HPDE6-E6E7 (cell line): ENCODE measurements at regions not wholly inside any gene's neighbourhood (a gene's known extent, or its start where the extent isn't known, plus 50 kb on each side); places are given as distances from the start of the nearest gene placed in this dataset.
"Not testable (repeated sequence)": the region's sequence is repeated elsewhere in the genome, so short reads cannot be mapped to it uniquely, and the experiment has no call there.

Source experiments
- DNase-seq: peaks from one replicate; pipeline ENCODE4 v3.0.0; 2011; ENCODE audit warnings: missing footprints; ENCODE audit errors: extremely low spot score

DNA sequence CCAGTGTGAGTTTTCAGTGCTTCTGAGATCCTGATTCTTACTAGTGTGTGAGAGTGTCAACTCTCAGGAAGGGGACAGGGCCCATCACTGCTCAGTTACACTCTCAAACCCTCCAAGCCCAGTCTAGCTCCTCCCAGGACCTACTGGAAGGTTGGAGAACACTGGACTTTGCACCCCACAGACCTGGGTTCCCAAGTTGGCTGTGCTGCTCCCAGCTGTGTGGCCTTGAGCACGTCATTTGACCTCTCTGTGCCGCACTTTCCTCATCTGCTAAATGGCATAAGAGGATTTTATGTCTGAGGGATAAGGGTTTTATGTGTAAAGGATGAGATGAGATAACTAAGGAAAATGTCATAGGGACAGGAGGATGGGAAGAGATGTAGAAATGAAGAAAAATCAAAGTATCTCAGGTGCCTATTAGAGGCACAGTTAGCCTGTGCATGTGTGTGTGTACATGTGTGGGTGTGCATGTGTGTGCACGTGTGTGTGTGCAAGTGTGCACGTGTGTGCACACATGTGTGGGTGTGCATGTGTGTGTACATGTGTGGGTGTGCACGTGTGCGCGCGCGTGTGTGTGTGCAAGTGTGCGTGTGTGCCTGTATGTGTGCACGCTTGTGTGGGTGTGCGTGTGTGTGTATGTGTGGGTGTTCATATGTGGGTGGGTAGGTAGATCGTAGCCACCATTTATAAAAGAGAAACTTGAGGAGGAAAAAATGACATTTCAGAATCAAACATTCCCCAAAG, 108.0 kb upstream of the GRK3 start:
- DNase-seq: not testable (repeated sequence)

DNA sequence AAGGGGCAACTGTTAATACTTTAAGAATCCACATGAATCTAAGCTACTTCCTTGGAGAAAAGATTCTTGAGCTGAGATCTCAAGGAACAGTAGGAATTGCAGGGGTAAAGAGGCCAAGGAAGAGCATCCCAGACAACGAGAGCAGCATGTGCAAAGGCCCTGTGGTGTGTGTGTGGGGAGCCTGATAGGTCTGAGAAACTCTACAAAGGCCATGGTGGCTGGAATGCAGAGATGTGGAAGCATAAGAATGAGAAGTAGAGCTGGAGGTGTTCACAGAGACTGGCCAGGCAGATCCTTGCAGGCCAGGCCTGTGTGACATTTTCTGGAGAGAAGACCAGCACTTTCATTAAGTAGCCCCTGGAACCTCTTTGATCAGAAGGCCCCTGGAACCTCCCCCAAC, 105.8 kb upstream of the GRK3 start:
- DNase-seq: not testable (repeated sequence)

DNA sequence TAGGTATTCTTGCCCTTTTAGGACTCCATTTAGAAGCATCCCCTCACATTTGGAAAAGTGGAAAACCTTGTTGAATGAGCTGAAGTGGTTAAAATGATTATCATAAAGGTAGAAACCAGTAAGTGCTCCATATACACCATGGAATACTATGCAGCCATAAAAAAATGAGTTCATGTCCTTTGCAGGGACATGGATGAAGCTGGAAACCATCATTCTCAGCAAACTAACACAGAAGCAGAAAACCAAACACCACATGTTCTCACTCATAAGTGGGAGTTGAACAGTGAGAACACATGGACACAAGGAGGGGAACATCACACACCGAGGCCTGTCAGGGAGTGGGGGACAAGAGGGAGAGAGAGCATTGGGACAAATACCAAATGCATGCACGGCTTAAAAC, 103.8 kb upstream of the GRK3 start:
- not testable (repeated sequence) for DNase-seq

DNA sequence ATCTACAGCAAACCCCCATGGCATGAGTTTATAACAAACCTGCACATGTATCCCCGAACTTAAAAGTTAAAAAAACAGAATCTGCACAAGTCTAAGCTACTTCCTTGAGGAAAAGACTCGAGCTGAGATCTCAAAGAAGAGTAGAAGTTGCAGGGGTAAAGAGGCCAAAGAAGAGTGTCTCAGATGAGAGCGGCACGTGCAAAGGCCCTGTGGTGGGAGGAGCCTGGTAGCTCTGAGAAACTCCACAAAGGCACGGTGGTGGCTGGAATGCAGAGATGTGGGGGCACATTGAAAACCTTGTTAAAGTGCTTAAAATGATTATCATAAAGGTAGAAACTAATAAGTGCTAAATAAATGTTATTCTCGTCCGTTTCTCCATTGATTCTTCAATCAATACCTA, 103.2 kb upstream of the GRK3 start:
- DNase-seq: no peak

DNA sequence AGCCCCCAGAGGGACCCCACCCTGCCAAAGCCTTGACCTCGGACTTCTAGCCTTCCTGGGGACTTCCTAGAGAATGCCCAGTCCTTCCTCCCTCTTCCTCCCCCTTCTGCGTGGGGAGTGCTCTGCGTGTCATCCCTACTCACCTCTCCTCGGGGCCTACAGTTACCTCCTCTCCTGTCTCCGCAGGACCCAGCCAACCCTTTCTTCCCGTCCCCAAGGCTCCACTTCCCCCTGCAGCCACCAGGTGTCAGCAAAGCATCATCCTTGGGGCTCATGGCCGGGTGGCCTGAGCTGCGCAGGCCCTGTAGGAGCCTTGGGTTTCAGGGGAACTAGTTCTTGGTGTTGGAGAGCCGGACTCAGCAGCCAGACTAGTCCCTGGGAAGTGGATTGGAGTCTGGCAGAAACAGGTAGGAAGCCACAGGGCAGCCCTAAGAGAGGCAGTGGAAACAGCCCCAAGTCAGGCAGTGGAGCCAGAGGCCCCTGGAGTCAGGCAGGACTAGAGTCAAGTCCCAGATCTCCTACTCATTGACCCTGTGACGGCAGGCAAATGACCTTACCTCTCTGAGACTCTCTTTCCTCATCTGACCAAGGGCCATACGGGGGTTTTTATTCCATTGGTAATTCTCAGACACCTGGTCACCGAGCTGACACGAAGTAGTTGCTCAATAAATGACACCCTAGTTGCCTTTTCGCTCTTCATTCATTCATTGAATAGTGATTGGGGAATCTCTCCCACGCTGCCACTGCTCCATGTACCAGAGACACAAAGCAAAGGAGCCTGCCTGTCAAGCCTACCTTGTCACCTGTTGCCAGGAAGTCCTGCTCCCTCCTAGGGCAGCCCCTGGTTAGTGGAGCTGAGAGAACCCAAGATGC, 101.8 kb upstream of the GRK3 start:
- peak; percentile 81 for DNase-seq

DNA sequence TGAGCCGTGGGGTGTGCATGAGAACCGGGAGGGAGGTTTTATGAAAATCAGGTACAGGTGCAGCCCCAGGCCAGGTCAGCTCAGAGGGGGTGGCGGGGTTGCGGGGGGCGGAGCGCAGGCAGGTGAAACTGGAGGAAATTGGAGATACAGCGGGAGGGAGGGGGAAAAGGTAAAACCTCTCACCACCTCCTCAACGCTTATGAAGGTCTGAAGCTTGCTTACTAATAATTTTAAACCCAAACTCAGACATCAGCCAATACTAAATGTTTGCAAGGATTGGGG, 101.2 kb upstream of the GRK3 start:
- DNase-seq: not testable (repeated sequence)

GRCh38 chr22:25464326-25464725, 100.1 kb upstream of the GRK3 start:
- DNase-seq: not testable (repeated sequence)

DNA sequence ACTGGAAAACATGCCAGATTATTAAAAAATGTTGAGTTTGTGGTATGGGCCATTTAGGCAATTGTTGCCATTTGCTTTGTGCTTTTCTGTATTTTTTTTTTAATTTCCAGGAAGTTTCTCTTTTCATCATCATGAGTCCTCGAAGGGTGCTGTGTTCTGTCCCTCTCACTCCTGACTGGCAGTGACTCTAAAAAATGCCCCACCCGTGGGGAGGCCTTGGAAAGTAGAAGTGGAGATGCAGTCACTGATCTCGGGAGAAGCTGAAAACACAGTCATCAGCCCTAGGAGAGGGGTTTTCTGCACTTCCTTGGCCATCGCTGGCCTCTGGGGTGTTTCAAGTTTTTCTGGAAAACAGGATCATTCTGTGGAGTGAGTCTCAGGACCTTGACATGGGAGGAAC, 98.5 kb upstream of the GRK3 start:
- no peak for DNase-seq

DNA sequence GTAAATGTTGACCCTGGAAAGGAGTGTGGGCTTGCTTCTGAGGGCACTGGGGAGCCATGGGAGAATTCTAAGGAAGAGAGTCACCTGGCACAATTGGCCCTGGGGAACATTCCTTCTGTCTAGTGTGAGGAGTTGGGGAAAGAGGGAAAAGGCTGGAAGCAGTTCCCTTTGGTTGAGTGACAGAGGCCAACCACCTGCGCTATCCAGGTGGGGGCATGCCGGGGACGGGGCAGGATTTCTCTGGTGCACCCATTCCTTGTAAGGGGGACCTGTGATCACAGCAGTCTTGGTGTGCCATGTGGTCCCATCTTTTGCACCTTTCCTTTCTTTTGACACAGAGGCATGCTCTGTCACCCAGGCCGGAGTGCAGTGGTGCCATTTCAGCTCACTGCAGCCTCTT, 92.1 kb upstream of the GRK3 start:
- DNase-seq: no peak

DNA sequence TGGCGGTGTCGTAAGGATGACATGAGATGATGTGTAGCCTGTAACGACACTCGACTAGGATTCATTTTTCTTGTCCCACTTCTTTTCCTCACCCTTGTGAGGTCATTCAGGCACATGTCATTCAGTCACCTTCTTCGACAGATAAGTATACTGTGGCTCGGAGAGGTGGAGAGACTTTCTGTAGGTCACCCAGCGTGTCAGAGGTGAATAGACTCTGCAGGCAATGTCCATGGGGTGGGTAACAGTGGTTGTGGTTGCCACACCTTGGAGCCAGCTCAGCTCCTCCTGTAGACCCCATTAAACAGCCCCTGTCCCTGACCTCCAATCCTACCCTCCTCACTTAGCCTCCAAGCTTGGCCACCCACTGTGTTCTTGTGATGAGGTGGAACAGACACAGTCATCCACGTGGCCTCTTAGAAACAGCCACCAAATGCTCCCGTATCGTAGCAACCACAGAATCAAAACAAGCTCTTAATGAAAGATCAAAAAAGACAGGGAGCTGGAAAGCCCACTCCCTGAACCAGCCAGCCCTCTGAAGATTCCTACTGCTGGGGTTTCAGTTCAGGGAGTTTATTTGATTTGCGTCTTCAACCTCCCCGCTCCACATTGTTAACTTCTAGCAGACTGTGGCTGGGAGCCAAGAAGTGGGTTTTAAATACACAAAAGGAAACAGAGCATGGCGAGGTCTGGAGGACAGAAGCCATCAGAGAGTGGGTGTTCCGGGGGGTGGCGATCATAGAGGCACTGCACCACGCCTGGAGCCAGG, 89.0 kb upstream of the GRK3 start:
- no peak for DNase-seq

GRCh38 chr22:25477358-25477757, 87.1 kb upstream of the GRK3 start:
- DNase-seq: no peak

GRCh38 chr22:25478111-25478510, 86.4 kb upstream of the GRK3 start:
- no peak for DNase-seq

DNA sequence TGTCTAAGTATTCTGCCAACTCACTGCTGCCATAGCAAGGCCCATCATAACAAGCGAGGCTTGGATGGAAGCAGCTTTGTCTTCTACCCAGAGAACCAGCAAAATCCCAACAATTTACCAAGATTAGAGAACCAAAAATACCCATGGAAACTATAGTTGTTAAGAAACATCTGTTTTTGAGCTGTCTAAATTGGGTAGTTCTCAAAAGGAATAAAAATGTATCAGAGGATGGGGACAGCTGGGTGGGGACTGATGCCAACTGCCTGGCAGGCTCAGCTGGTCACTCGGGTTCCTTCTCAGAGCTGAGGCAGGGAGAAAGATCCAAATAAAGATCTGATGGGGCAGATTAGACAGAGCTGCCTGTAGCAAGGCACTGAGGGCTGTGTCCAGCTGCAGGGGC, 85.9 kb upstream of the GRK3 start:
- no peak for DNase-seq

GRCh38 chr22:25480868-25481267, 83.6 kb upstream of the GRK3 start:
- DNase-seq: not testable (repeated sequence)

- DNase-seq: no peak
These were observed 82.2 kb upstream of the GRK3 start for GRCh38 chr22:25482091-25482760.

DNA sequence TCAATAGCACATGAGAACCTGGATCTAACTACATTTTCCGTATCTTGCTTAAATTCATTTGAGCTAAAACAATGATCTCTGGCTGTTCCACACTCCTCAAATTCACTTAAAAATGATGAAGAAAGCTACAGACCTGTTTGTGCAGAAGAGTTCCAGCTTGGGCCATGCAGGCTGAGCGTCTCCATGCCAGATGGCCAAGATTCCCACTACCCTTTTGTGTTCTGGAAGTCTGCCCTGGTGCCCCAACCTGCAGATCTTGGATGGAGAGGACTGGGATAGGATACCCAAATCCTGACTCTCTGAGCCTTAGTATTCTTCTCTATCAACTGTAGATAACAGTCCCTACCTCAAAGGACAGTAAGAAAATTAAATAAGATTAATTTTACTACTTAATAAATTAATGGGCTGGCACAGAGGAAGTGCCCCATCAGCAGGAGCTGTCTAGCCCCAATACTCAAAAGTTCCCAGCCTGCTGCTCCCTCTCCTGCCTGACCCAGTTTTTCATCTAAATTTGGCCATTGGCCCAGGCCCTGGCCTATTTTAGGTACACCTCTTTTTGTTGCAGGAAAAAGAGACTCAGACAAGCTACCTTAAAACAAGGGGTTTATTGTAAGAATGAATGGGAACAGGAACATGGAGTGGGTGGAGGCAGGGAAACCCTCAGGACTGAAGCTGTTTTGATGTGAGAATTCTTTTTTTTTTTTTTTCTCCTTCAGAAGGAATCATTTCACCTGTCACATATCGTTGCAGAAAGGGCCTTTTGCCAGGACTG, 81.4 kb upstream of the GRK3 start:
- DNase-seq: no peak

DNA sequence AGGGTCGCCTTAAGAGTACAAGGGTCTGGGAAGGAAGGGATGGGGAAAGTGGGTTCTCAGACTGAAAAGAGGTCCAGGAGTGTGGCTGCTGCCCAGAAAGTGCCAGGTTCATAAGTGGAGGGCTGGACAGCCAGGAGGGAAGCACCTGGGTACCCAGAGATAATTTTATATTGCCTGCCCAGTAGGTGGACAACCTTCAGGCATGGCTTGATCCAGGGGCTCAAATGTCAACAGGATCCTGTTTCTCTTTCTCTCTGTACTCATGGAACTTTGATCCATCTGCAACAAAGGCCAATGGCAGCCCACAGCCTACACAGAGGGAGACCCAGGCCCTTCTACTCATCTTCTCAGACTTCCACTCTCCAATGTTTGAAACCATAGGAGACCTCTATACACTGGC, 80.5 kb upstream of the GRK3 start:
- no peak for DNase-seq

DNA sequence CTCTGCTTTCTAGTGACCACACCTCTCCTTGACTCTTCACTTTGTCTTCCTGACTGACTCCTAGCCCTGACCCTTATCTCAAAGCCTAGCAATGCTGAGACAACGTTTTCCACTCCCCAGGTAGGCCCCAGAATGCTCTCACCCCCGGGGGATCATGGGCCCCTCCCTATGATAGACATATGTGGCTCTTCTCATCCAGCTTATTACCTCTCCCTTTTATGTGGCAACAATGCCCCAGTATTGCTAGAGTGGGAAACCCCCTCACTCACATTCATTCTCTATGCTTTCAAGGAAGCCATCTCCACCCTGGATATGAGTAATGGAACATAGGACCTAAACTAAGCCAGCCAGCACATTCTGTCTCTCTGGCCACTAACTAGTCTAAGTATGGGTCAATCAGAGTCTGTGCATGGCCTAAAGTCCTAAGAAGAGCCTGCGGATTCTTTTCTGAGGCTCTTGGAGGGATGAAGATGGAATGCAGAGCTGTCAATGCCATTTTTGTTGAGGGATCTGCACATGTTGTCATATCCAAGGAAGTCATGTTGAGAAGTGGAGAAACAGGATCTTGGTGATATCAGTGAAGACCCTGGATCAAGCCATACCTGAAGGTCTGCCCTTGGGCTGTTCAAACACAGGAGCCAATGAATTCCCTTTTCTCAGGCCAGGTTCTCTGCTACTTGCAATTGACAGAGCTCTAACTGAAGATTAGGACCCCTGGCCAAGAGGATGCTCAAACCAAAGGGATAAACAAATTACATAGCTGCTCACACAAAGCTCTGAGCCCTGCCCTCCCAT, 79.8 kb upstream of the GRK3 start:
- no peak for DNase-seq

DNA sequence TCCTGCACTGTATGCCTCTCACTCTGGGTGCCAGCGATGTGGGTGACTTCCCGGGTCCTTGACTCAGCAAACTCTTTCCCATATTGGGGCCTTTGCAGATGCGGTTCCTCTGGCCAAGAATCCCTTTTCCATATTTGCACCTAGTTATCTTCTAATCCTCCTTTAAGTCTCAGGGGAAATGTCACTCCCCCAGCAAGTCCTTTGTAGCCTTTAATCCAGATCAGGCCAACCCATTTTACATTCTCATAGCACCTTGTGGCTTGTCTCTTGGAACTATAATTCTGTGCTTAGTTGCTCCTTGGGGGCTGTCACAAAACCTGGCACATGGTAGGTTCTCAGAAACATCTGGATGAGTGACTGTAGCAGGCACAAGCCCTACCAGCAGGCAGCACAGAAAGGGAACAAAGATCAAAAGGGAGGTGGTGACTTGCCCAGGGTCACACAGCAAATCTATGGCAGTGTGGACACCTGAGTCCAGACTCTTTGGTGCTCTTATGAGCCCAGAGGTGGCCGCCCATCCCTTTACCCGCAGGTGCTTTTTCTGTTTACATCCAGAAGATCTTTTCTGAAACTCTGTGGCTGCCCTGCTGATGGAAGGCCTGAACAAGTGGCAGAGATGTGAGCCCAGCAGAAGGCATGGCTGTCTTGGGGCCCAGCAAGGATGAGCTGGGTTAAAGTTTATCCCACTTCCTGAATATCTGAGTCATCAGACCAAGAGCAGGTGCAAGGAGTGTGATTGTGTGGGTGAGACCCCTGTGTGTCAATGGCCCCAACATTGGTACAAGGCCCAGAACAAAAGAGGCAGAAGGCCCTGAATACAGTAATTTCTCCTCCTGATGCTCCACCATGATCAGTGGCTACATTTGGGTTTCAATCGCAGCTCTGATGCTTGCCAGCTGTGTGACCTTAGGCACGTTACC, 78.6 kb upstream of the GRK3 start:
- DNase-seq: no peak
